Right atrium auricular region (tissue), 2 donors: ENCODE measurements at regions not wholly inside any gene's neighbourhood (a gene's known extent, or its start where the extent isn't known, plus 50 kb on each side); places are given as distances from the start of the nearest gene placed in this dataset.

Experiments
- DNase-seq: peaks from one replicate; pipeline ENCODE4 v3.0.0-alpha.2; 2019; ENCODE audit warnings: low spot score
- H3K27ac ChIP-seq, 2 donors: fragments of 200-600 bp; sonication (generic); 1 replicate in 1 of 2; 2 replicates in 1 of 2; pipeline ENCODE4 v1.5.1; 2016 to 2019
- H3K27me3 ChIP-seq, 2 donors: fragments of 200-600 bp; sonication (generic); one replicate each; pipeline versions ENCODE4 v1.5.1 to v1.6.0; 2017 to 2019
- H3K36me3 ChIP-seq: fragments of 200-600 bp; sonication (generic); one replicate; pipeline ENCODE4 v1.5.1; 2016
- H3K4me1 ChIP-seq, 2 donors: fragments of 200-600 bp; sonication (generic); one replicate each; pipeline versions ENCODE4 v1.5.1 to v1.6.0; 2017 to 2019
- H3K4me3 ChIP-seq, 2 donors: fragments of 200-600 bp; sonication (generic); 1 replicate in 1 of 2; 2 replicates in 1 of 2; pipeline ENCODE4 v1.5.1; 2017 to 2019; ENCODE audit warnings: mild to moderate bottlenecking in 1 of 2, moderate library complexity in 1 of 2
- H3K9me3 ChIP-seq, 2 donors: fragments of 200-600 bp; sonication (generic); one replicate each; pipeline ENCODE4 v1.5.1; 2019
- CTCF ChIP-seq, 2 donors: fragments of 200-600 bp; sonication (generic); IDR thresholded peaks; one replicate each; pipeline ENCODE4 v1.5.1; 2019; ENCODE audit warnings: antibody characterized with exemption in 2 of 2

- no peaks in the 10 kb centered on the region for H3K9me3 ChIP-seq
- no peak overlapping the region for H3K4me3 ChIP-seq
- H3K4me1 ChIP-seq, result no peaks in the 10 kb centered on the region
- no peak overlapping the region for H3K27ac ChIP-seq
- no peak for TF ChIP-seq CTCF (IDR thresholded peaks at IDR 0.05)
- no peak for DNase-seq
- H3K27me3 ChIP-seq, result no peaks in the 10 kb centered on the region
- no peaks in the 10 kb centered on the region for H3K36me3 ChIP-seq
Observed at GRCh38 chr1:177444997-177445746, 274.4 kb downstream of the BRINP2 start.

- no peak for TF ChIP-seq CTCF (IDR thresholded peaks at IDR 0.05)
- Histone ChIP-seq H3K4me1 (no peaks in the 10 kb centered on the region), H3K36me3 (no peaks in the 10 kb centered on the region), H3K4me3 (no peak overlapping the region), H3K27me3 (no peaks in the 10 kb centered on the region), H3K27ac (no peak overlapping the region), H3K9me3 (no peaks in the 10 kb centered on the region)
- DNase-seq, result no peak
Observed at GRCh38 chr1:177443003-177443402, 272.2 kb downstream of the BRINP2 start.

GRCh38 chr1:177442584-177442983 is 271.8 kb downstream of the BRINP2 start:
- no peaks in the 10 kb centered on the region for H3K9me3 ChIP-seq
- no peaks in the 10 kb centered on the region for H3K36me3 ChIP-seq
- H3K27ac ChIP-seq, result no peak overlapping the region
- H3K4me3 ChIP-seq, result no peak overlapping the region
- no peaks in the 10 kb centered on the region for H3K27me3 ChIP-seq
- H3K4me1 ChIP-seq, result no peaks in the 10 kb centered on the region
- DNase-seq, result no peak
- TF ChIP-seq CTCF (IDR thresholded peaks at IDR 0.05), result no peak

GRCh38 chr1:177441281-177441680 is 270.5 kb downstream of the BRINP2 start:
- TF ChIP-seq CTCF (IDR thresholded peaks at IDR 0.05), result no peak
- no peak for DNase-seq
- Histone ChIP-seq H3K4me3 (no peak overlapping the region), H3K36me3 (no peaks in the 10 kb centered on the region), H3K27ac (no peak overlapping the region), H3K27me3 (no peaks in the 10 kb centered on the region), H3K4me1 (no peaks in the 10 kb centered on the region), H3K9me3 (no peaks in the 10 kb centered on the region)

GRCh38 chr1:177440821-177441220 is 270.1 kb downstream of the BRINP2 start:
- no peak for TF ChIP-seq CTCF (IDR thresholded peaks at IDR 0.05)
- H3K4me3 ChIP-seq, result no peak overlapping the region
- H3K9me3 ChIP-seq, result no peaks in the 10 kb centered on the region
- no peak overlapping the region for H3K27ac ChIP-seq
- no peaks in the 10 kb centered on the region for H3K36me3 ChIP-seq
- no peak for DNase-seq
- H3K4me1 ChIP-seq, result no peaks in the 10 kb centered on the region
- no peaks in the 10 kb centered on the region for H3K27me3 ChIP-seq

- Histone ChIP-seq H3K4me3 (no peak overlapping the region), H3K9me3 (no peaks in the 10 kb centered on the region), H3K4me1 (no peaks in the 10 kb centered on the region), H3K27me3 (no peaks in the 10 kb centered on the region), H3K27ac (no peak overlapping the region), H3K36me3 (no peaks in the 10 kb centered on the region)
- no peak for DNase-seq
- TF ChIP-seq CTCF (IDR thresholded peaks at IDR 0.05), result no peak
Observed at GRCh38 chr1:177439301-177439700, 268.5 kb downstream of the BRINP2 start.
